Naive B cell (primary cell): ENCODE measurements at regions not wholly inside any gene's neighbourhood (a gene's known extent, or its start where the extent isn't known, plus 50 kb on each side); places are given as distances from the start of the nearest gene placed in this dataset.

Experiments used
- ATAC-seq, 2 donors: fragments of 150-1000 bp; cut with Tn5 transposase; 2 replicates each; pipeline ENCODE4 v1.10.0; 2021; ENCODE audit warnings: low read depth in 2 of 2, mild to moderate bottlenecking in 2 of 2, moderate library complexity in 2 of 2
- DNase-seq: peaks from one replicate; pipeline ENCODE4 v3.0.0; 2022
- H3K27ac Mint-ChIP-seq, 6 donors: one replicate each; pipeline ENCODE4 v1.8.0; 2020 to 2022; ENCODE audit warnings: mild to moderate bottlenecking in 6 of 6, mixed read lengths in 6 of 6, moderate library complexity in 5 of 6, inconsistent platforms in 2 of 6
- H3K27me3 Mint-ChIP-seq, 3 donors: one replicate each; pipeline ENCODE4 v1.8.0; 2021 to 2022; ENCODE audit warnings: mixed read lengths in 3 of 3, mild to moderate bottlenecking in 1 of 3
- H3K36me3 Mint-ChIP-seq, 2 donors: one replicate each; pipeline ENCODE4 v1.8.0; 2020 to 2022; ENCODE audit warnings: mixed read lengths in 2 of 2, inconsistent platforms in 1 of 2, mild to moderate bottlenecking in 1 of 2
- H3K4me1 Mint-ChIP-seq, 3 donors: one replicate each; pipeline ENCODE4 v1.8.0; 2020 to 2022; ENCODE audit warnings: mixed read lengths in 3 of 3, inconsistent platforms in 1 of 3, mild to moderate bottlenecking in 1 of 3, moderate library complexity in 1 of 3
- H3K4me3 Mint-ChIP-seq, 8 donors: one replicate each; pipeline ENCODE4 v1.8.0; 2020 to 2022; ENCODE audit warnings: mild to moderate bottlenecking in 8 of 8, mixed read lengths in 8 of 8, moderate library complexity in 8 of 8, inconsistent platforms in 2 of 8
- H3K9me3 Mint-ChIP-seq, 7 donors: one replicate each; pipeline ENCODE4 v1.8.0; 2020 to 2022; ENCODE audit warnings: mixed read lengths in 7 of 7, mild to moderate bottlenecking in 5 of 7, inconsistent platforms in 2 of 7, moderate library complexity in 1 of 7

GRCh38 chr4:181646864-181647263, 596.3 kb upstream of the TENM3 start:
- Mint-ChIP-seq H3K27ac (no peak overlapping the region), H3K36me3 (no peaks in the 10 kb centered on the region), H3K4me1 (no peaks in the 10 kb centered on the region), H3K27me3 (no peaks in the 10 kb centered on the region), H3K9me3 (peaks cover 1 to 14% (median 5%) of the 10 kb centered on the region in 7 donors), H3K4me3 (no peak overlapping the region)
- DNase-seq (no peak), ATAC-seq (no peak)

DNA sequence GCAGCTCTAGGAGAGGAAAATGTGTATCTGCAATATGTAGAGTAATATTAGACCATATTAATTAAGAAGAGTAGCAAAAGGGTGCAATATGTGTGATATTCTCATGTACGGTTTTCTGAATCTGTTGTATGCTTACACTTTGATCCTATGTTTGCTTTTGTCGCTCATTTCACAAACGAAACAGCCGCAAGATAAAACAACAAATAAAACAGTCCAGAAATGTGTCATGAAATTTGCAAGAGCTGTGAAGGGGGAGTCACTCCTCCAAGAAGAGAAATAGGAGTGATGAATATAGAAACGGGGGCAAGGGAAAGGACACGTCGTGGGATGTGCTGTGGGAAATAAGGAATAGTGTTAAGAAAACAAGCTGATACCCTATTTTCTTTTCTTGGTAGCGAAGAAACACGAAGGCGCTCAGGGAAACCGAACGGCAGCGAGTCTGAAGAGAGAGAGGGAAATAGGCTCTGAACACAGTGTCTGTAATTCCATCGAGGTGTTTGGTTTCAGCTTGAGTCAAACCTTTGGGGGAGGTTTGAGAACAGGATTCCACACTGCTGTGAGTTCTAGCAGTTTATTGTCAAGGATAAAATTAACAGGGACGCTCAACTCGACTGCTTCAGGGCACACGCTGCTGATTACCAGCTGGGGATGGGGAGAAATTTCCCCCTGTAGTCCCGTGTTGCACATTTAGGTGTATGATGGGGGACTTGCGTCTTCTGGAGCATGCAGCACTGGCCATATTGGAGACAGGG, 595.6 kb upstream of the TENM3 start:
- Mint-ChIP-seq H3K27me3 (no peaks in the 10 kb centered on the region), H3K36me3 (no peaks in the 10 kb centered on the region), H3K9me3 (peaks cover 2 to 12% (median 5%) of the 10 kb centered on the region in 7 donors), H3K4me1 (no peaks in the 10 kb centered on the region), H3K4me3 (no peak overlapping the region), H3K27ac (no peak overlapping the region)
- DNase-seq (no peak), ATAC-seq (no peak)

GRCh38 chr4:181650033-181650825, 593.0 kb upstream of the TENM3 start:
- Mint-ChIP-seq H3K27ac (no peak overlapping the region), H3K9me3 (peaks cover 0 to 13% (median 4%) of the 10 kb centered on the region in 7 donors), H3K4me1 (no peaks in the 10 kb centered on the region), H3K4me3 (no peak overlapping the region), H3K36me3 (no peaks in the 10 kb centered on the region), H3K27me3 (no peaks in the 10 kb centered on the region)
- ATAC-seq (no peak), DNase-seq (no peak)

- no peak overlapping the region for H3K4me3 Mint-ChIP-seq
- peaks cover 0 to 18% (median 6%) of the 10 kb centered on the region in 7 donors for H3K9me3 Mint-ChIP-seq
- no peak overlapping the region for H3K27ac Mint-ChIP-seq
- H3K27me3 Mint-ChIP-seq, result no peaks in the 10 kb centered on the region
- ATAC-seq (no peak), DNase-seq (no peak)
- H3K36me3 Mint-ChIP-seq, result no peaks in the 10 kb centered on the region
- H3K4me1 Mint-ChIP-seq, result no peaks in the 10 kb centered on the region
Observed at GRCh38 chr4:181656748-181657147, 586.5 kb upstream of the TENM3 start.

- no peak for DNase-seq
- Mint-ChIP-seq H3K27me3 (no peaks in the 10 kb centered on the region), H3K4me3 (no peak overlapping the region), H3K27ac (no peak overlapping the region), H3K36me3 (no peaks in the 10 kb centered on the region), H3K9me3 (peaks cover 0 to 13% (median 3%) of the 10 kb centered on the region in 7 donors), H3K4me1 (no peaks in the 10 kb centered on the region)
- ATAC-seq, result no peak
Observed at GRCh38 chr4:181659202-181659601, 584.0 kb upstream of the TENM3 start.

DNA sequence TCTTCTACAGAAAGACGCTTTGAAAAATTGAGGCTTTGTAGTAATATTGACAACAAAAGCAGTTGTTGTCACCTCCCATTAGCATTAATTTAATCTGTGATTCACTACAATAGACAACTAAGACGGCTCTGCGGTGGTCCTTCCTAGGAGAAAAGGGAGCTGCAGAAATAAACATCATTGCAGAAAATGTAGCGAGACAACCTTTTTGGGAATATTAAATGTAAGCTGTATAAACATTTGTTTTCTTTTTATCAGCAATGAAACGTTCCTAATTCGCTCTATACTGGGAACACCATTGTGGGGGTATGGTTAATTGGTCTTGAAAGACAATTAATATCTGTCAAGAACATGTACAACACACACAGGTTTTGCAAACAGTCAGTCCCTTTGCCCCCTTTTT, 583.3 kb upstream of the TENM3 start:
- Mint-ChIP-seq H3K9me3 (peaks cover 0 to 16% (median 3%) of the 10 kb centered on the region in 7 donors), H3K36me3 (no peaks in the 10 kb centered on the region), H3K27me3 (no peaks in the 10 kb centered on the region), H3K4me1 (no peaks in the 10 kb centered on the region), H3K27ac (no peak overlapping the region), H3K4me3 (no peak overlapping the region)
- DNase-seq (no peak), ATAC-seq (no peak)

DNA sequence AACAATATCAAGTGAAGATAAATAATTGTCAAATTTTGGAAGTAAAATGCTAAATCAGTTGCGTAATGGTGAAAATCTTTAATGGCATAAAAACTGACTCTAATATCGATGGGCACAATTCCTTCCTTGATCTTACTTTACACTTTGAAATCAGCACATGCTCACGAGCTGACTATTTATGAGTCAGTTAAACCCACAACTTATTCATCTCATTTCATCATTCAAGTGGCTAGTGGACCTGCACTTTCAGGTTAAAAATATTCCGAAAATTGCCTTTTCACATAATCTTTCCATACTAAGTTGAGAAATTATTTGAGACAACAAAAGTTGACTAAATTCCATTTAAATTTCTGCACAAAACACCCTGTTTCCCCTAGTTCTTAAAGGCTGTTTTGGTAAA, 582.1 kb upstream of the TENM3 start:
- Mint-ChIP-seq H3K27ac (no peak overlapping the region), H3K36me3 (no peaks in the 10 kb centered on the region), H3K4me1 (no peaks in the 10 kb centered on the region), H3K9me3 (peaks cover 0 to 11% (median 3%) of the 10 kb centered on the region in 7 donors), H3K27me3 (no peaks in the 10 kb centered on the region), H3K4me3 (no peak overlapping the region)
- no peak for ATAC-seq
- DNase-seq, result no peak

GRCh38 chr4:181661923-181662322, 581.3 kb upstream of the TENM3 start:
- no peak for DNase-seq
- H3K9me3 Mint-ChIP-seq, result peaks cover 0 to 9% (median 2%) of the 10 kb centered on the region in 7 donors
- H3K27ac Mint-ChIP-seq, result no peak overlapping the region
- H3K36me3 Mint-ChIP-seq, result no peaks in the 10 kb centered on the region
- H3K27me3 Mint-ChIP-seq, result no peaks in the 10 kb centered on the region
- no peaks in the 10 kb centered on the region for H3K4me1 Mint-ChIP-seq
- no peak for ATAC-seq
- no peak overlapping the region for H3K4me3 Mint-ChIP-seq

- Mint-ChIP-seq H3K36me3 (no peaks in the 10 kb centered on the region), H3K27ac (no peak overlapping the region), H3K9me3 (peaks cover 0 to 9% (median 0%) of the 10 kb centered on the region in 7 donors), H3K4me1 (no peaks in the 10 kb centered on the region), H3K4me3 (no peak overlapping the region), H3K27me3 (no peaks in the 10 kb centered on the region)
- DNase-seq, result no peak
- ATAC-seq, result no peak
Observed at GRCh38 chr4:181662383-181662782, 580.8 kb upstream of the TENM3 start.

- Mint-ChIP-seq H3K4me3 (no peak overlapping the region), H3K27ac (no peak overlapping the region), H3K27me3 (no peaks in the 10 kb centered on the region), H3K9me3 (peaks cover 0 to 4% (median 0%) of the 10 kb centered on the region in 7 donors), H3K36me3 (no peaks in the 10 kb centered on the region), H3K4me1 (no peaks in the 10 kb centered on the region)
- DNase-seq (no peak), ATAC-seq (no peak)
Observed at GRCh38 chr4:181670506-181670905, 572.7 kb upstream of the TENM3 start.

DNA sequence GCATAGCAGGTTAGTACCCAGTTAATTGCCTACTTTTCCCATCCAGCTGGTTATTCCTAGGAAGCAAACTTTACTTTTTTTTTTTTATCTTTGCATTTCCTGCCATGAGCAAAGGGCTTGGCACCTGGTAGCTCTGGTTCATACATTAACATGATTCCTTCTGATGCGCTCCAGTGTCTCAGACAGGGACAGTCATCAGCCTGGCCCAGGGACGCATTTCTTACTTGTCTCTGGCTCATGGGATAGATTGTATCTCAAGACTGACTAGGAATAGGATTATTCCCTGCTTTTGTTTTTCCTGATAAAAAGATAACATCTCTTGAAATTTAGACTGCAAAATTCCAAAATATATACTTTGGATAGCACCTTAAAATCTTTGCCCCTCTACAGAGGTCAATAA, 571.5 kb upstream of the TENM3 start:
- no peaks in the 10 kb centered on the region for H3K27me3 Mint-ChIP-seq
- no peaks in the 10 kb centered on the region for H3K4me1 Mint-ChIP-seq
- peaks cover 0 to 4% (median 0%) of the 10 kb centered on the region in 7 donors for H3K9me3 Mint-ChIP-seq
- no peak overlapping the region for H3K4me3 Mint-ChIP-seq
- no peak for ATAC-seq
- no peak for DNase-seq
- no peak overlapping the region for H3K27ac Mint-ChIP-seq
- H3K36me3 Mint-ChIP-seq, result no peaks in the 10 kb centered on the region

DNA sequence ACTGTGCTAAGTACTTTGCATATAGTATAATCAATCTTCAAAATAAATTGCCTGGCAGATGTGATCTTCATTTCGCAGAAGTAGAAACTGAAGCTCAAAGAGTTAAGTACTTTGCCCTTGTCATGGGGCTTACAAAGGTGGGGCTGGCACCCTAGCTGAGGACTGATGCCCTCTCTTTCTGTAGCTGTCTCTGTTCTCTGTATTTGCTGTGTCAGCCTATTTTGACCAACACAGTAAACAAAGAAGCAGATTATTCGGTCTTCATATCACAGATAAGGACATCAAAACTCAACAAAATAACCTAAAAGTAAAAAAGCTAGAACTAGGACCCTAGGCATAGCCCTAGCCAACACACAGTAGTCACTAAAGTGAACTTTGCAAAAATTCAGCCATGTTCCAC, 570.5 kb upstream of the TENM3 start:
- H3K36me3 Mint-ChIP-seq, result no peaks in the 10 kb centered on the region

GRCh38 chr4:181674315-181674875, 568.8 kb upstream of the TENM3 start:
- no peaks in the 10 kb centered on the region for H3K36me3 Mint-ChIP-seq
- H3K27ac Mint-ChIP-seq, result no peak overlapping the region
- no peak for ATAC-seq
- DNase-seq, result no peak
- no peaks in the 10 kb centered on the region for H3K27me3 Mint-ChIP-seq
- no peaks in the 10 kb centered on the region for H3K4me1 Mint-ChIP-seq
- peaks cover 0 to 4% (median 0%) of the 10 kb centered on the region in 7 donors for H3K9me3 Mint-ChIP-seq
- H3K4me3 Mint-ChIP-seq, result no peak overlapping the region

More for the DNA sequence above, 570.5 kb upstream of the TENM3 start:
- Mint-ChIP-seq H3K9me3 (peaks cover 0 to 8% (median 0%) of the 10 kb centered on the region in 7 donors), H3K27me3 (no peaks in the 10 kb centered on the region), H3K4me1 (no peaks in the 10 kb centered on the region), H3K4me3 (no peak overlapping the region), H3K27ac (no peak overlapping the region)
- no peak for DNase-seq
- ATAC-seq, result no peak

DNA sequence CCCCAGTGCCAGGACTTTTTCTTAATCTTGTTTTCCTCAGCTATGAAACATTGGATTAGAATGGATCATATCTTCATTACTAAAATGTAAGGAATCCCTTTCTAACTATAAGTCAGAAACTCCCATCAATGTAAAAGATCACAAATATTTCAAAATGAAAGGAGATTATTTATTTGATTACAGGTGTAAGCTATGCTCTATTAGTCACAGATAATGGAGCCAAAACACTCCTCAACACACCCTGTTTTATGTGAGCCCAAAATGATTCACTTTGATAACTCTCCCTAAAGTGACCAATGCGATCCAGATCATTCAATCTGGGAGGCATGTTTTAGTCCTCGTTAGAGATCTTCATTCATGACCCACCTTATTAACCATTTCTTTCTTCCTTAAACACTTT, 566.7 kb upstream of the TENM3 start:
- Mint-ChIP-seq H3K9me3 (peaks cover 0 to 4% (median 0%) of the 10 kb centered on the region in 7 donors), H3K4me1 (no peaks in the 10 kb centered on the region), H3K27ac (no peak overlapping the region), H3K36me3 (no peaks in the 10 kb centered on the region), H3K4me3 (no peak overlapping the region), H3K27me3 (no peaks in the 10 kb centered on the region)
- DNase-seq (no peak), ATAC-seq (no peak)
